ENCODE measurements at regions not wholly inside any gene's neighbourhood (a gene's known extent, or its start where the extent isn't known, plus 50 kb on each side); places are given as distances from the start of the nearest gene placed in this dataset.
A peak's percentile ranks its signal among the peaks of the same experiment; 100 is the strongest.

DNA sequence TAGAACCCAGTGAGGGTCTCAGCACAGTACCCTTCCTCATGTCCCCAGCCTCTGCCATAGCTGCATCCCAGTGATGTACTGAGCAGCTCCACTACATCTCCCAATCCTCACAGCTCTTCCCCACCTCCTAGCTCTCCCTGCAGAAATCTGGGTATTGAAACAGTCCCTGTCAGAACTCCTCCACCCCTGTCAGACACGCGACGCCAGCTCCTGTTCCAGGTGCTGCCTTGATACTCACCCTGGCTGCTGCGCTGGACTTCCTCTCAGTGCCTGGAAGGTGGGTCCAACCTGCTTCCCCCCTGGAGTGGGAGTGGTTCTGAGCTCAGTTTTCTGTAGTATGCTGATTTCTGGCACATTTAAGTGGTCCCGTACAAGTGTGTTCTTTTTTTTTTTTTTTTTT lies 160.9 kb upstream of the SLCO3A1 start:
- no peak for DNase-seq

DNA sequence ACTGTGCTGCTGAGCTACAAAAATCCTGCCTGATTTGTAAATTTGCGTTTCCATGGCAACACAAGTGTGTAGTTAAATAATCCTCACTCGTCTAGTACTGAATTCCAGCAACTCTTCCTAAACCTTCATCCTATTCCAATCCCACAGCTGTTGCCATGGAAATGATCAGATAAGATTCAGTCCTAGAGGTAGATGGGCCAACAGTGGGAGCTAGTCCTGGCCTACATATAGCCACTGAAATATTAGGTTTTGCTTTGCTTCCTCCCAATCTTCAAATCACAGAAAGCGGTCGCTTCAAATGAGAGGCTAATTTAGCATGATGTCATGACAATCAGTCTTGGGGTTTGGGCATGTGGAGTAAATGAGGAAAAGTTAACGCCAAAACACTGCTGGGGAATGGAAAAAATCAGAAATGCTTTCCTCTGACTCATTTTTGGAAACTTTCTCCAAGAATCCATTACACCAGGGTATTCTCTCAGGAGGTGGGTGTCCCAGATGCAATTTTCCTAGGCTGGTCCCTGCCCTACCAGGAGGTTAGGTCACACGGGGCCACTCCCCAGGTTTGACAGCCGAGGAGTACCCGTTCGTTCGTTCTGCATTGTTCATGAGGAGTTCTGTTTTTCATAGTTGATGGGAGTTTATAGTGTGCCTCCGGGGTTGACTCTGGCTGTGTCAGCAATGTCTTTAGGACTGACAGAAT lies 159.2 kb upstream of the SLCO3A1 start:
- no peak for DNase-seq

DNA sequence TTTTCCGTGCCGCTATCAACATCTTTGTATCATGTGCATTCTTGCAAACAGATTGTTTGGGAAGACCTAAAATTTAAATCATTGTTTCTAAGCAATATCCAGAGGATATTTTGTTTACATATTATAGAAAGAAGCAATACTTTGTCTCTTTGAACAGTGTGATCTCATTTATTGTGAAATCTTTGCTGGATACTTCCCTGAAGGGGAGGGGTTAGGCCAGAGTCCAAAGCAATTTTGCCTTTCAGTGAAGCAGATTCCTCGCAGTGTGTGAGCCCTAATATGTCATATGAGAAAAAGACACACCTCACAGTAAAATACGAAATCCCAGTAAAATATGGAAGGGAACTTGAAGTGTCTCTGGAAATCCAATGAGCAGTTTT lies 158.7 kb upstream of the SLCO3A1 start:
- no peak for DNase-seq

DNA sequence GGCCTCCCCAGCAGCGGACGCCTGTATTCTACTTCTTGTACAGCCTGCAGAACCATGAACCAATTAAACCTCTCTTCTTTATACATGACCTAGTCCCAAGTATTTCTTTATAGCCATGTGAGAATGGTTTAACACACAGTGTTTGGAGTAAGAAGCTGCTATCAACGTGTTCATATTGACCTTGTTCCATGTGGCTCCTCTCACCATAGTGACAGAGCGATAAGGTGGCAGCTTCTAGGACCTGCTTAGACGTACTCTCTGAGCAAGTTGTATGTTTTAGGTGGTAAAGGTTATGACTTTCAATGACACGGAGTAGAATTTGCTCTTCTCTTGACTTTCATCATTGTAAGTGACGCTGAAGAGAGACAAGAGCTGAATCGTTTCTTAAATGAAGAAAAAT lies 157.7 kb upstream of the SLCO3A1 start:
- no peak for DNase-seq

DNA sequence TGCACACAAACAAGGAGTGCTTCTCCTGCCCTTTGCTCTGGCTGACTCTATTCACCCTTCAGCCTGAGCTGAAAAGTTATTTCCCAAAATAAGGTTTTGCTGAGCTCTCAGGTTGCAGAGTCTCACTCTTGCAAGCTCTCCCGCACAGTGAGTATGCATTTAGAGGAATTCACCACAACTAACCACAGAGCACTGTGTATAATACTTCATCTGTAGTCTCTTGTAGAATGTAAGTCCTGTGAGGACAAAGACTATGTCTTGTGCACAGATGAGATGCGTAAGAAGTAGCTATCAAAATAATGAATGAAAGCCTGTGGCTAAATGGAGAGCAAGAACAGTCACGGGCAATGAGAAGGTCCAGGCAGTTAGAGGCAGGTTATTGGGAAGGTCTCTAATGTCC lies 156.5 kb upstream of the SLCO3A1 start:
- DNase-seq = no peak

DNA sequence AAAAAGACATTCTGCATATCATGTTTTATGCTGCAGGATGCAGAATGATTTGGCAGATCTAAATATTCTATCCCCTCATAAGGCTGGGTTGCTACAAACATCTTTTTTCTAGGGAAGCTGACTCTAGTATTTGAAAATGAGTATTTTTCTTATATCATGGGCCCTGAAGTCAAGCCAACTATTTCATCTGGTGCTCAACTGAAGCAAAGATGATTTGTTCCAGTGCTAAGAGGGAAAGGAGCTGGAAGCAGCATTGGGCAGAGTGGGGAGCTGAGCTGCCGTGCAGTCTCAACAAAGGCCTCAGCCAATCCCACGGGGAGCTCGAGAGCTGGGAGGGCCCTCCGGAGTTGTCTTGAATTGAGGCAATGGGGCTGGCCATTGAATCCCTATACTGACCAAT lies 155.3 kb upstream of the SLCO3A1 start:
- DNase-seq = no peak

DNA sequence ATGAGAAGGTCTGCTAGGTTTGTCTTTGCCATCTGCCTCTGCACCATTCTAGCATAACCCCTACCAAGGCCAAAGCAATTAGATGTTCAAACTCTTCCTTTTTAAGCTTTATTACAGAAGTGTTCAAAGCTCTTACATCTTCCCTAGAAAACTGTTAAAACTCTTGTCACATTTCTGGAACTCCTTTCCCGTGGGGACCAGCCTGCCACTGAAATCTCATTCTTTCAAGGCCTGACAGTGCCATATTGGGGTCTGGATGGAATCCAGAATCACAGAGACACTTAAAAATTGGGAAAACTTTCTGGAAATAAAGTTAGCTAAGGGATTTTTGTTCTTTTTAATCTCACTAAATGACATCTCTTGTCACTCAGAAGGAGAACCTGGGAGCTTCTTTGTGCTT lies 153.8 kb upstream of the SLCO3A1 start:
- DNase-seq = no peak

DNA sequence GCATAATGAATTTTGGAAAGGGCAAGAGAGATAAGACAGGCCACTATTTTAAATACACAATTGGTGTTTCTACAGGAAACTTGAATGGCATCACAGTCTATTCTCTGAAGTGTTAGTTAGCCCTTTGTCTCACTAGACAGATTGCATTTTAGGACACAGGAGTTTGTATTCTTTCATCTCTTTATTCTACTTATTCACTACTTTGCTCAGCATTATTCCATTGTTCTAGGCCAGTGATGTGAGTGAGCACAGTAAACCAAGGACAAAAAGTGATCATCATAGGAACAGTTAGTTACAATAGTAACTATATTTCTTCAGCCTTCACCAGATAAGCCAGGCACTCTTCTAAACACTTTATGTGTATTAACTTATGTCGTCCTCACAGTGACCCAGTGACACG lies 150.2 kb upstream of the SLCO3A1 start:
- no peak for DNase-seq

DNA sequence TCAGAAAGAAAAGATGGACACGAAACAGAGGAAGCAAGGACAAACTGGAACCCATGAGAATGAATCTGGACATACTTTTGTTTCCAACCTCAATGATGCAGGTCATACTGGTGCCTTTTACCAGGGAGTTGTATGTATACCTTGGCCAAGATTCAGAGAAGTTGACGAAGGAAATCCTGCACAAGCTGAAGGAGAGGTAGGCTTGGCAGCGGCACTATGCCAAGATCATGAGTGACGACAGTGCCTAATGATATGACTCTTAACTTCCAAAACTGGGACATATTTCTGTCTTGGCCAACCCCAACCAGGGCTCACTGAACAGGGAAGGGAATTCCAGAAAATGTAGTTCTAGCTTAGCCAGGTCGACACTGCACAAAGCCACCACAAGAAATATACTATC lies 149.2 kb upstream of the SLCO3A1 start:
- no peak for DNase-seq

DNA sequence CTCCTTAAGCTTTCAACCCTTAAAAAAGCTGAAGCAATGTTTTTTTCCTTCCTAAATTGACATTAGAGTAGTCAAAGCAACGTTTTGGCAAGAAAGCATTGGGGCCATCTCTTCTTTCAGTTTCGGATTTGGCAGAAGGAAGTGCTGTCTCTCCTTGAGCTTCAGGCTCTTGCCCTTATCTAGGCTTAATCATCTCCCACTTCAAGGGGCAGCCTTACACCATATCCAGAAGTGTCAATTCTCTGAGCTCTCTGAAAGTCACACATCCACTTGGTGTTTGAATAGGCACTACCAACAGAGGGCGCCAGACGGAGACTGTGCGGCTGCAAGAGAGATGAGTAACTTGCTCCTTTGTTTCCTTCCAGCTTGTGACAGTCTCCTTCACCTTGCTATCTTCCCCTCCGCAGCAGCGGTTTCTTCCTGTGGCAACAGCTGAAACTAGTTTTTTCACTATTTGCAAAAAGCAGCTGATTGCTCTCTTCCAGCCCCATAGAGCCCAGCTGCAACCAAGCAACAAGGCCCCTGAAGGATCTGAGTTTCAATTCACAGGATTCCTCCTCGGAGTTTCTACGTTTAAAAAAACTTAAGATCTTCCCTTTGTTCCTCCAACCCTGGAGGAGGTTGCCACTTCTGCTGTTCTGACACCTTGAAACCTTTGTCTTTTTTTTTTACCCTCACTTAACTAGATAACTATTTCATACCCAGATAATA lies 147.0 kb upstream of the SLCO3A1 start:
- peak; percentile 59 to 68 for DNase-seq

DNA sequence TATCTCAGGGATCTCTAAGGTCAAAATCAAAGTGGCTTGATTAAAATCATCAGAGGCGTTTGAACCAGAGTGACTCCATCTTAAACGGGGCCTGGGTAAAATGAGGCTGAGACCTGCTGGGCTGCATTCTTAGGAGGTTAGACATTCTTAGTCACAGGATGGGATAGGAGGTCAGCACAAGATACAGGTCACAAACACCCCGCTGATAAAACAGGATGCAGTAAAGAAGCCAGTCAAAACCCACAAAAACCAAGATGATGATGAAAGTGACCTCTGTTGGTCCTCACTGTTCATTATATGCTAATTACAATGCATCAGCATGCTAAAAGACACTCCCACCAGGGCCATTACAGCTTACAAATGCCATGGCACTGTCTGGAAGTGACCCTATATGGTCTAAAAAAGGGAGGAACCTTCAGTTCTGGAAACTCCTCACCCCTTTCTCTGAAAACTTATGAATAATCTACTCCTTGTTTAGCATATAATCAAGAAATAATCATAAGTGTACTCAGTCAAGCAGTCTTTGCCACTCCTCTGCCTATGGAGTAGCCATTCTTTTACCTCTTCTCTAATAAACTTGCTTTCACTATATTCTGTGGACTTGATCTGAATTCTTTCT lies 143.3 kb upstream of the SLCO3A1 start:
- no peak for DNase-seq

DNA sequence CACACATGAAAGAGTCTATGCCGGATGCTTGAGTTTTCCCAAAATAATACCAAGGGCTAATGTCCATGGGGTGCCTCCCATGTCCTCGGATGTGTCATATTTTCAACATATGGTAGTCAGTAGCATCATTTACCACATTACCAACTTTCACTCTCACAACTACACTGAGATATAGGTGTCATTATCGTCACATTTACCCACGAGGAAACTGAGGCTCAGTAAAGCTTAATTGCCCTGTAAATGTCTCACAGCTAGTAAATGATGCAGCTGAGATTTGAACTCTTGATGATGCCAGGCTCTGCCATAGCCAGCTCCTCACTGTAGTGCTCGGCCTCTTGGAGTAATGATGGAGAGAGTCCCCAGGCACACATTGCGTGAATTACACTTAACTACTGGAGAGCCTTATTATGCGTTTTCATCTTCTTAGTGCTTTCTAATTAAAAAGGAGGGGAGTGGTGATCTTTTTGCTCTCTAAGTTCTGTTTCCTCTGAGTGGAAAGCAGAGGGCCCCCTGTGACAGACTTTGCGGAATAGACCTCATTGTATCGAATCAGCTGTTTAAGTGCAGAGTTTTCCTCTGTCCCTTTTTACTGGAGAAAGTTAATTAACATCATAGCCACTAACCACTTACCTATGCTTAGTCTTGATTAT lies 142.0 kb upstream of the SLCO3A1 start:
- no peak for DNase-seq

DNA sequence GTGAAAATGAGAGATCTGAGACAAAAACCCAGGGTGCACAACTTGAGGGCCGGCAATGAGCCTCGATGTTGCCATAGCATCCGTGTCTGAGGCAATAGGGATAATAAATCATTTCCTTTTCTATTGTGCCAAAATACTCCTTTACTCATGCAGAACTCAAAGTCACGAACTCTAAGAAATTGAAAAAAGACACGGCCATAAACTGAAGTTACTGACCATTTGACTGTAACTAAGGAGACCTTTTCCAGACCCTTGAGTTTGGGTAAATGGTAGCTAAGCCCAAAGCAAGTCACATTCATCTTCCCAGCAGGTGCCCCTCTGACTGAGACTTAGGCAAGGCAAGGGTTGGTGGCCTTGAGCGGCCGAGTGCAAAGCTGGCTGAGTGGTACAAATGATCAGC lies 141.2 kb upstream of the SLCO3A1 start:
- DNase-seq = no peak

DNA sequence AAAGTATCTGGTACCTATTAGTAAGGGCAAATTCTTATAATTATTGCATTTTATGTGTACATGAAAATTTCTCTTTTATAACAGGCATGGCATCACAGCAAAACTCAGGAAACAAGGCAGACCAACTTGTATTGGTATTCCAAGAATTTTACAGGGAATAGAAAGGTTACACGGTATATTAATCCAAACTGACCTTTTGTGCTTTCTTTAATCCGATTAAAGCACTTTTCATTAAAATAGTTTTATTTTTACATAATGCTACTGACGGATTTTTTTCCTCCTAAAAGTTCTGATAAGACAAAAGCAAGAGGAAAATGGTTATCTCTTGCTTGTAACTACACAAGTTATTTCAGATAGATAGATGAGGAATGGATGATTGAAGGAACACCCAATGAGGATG lies 137.0 kb upstream of the SLCO3A1 start:
- no peak for DNase-seq

DNA sequence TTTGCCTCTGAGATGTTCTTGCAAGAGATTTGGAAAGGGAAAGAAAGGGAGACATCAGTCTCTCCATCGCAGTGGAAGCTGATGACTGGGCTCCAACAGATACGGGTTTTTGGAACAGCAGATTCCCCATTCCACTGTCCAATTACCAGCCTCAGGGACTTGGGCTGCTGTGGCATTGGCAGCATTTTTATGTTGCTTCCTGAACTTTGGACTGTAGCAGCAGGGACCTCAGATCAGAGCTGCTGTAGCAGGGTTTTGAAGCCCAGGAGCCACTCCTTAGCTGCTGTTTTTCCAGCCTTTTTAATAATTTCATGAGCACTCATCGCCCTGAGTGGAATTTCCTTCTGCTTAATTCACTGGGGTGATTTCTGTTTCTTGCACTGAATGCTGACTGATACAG lies 135.7 kb upstream of the SLCO3A1 start:
- DNase-seq = no peak

DNA sequence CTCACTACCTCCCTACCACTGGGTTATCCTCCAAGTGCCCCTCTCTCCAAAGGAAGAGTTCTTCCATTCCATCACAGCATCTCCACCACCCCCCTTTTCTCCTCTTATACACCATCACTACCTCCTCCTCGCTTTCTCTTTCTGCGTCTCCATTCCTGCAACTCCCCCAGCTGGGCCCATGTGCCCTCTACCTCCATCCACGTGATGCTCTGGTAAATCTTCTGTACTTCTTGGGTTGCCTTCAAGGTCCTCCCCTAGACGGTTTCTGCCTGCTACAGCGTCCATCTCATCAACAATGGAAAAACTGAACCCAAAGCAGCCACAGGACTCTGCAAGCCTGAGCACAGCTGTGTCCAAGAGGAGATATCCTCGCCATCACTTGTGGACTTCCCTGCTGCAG lies 129.5 kb upstream of the SLCO3A1 start:
- no peak for DNase-seq

DNA sequence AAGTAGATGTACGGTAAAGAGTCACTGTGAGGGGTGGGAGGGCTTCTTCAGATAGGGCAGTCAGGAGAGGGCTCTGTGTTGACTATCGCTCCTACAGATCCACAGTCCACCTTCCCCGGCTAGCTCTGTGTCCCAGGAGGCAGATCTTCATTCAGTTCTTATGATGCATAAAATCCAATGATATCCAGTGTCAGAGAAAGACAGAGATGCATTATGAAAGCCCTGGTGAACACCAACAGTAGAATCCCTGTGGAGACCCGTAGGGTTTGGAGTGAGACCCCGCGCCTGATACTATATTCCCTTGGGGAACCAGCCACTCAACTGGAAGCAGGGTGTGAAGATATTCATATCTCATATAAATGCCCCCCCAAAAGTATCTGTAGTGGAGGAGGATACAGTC lies 119.8 kb upstream of the SLCO3A1 start:
- no peak for DNase-seq

DNA sequence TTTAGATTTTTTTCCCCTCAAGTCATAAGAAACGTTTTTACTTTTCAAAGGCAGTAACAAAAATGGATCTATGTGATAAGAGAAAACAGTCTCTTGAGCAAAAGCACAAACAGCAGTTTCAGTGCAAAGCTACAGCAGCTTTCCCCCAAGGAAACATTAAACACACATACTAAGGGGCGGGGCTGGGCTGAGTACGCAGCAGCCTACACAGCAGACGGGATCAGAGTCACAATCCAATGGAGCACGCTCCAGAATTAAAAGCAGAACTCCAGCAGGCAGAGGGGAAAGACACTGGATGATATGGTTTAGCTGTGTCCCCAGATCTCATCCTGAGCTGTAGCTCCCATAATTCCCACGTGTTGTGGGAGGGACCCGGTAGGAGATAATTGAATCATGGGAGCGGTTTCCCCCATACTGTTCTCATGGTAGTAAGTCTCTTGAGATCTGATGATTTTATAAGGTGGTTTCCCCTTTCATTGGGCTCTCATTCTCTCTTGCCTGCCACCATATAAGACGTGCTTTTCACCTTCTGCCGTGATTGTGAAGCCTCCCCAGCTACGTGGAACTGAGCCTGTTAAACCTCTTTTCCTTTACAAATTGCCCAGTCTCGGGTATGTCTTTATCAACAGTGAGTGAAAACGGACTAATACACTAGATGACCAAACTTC lies 116.2 kb upstream of the SLCO3A1 start:
- no peak for DNase-seq

DNA sequence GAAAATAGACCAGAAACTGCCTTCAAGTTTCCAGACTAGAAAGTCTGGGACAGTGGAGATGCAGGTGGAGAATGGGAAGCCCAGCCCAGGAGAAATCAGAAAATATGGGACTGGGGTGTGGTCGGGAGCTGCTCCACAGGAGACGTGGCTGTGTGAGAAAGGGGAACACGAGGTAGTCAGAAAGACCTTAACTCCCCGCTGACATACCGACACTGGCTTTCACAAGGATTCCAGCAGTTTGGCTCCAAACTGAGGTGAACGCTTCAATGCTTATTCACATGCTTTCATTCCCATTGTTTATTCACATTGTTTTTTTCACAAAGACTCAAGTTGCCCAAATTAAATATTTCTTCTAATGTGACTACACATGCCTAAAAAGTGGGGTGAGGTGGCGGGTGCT lies 111.5 kb upstream of the SLCO3A1 start:
- DNase-seq = no peak

DNA sequence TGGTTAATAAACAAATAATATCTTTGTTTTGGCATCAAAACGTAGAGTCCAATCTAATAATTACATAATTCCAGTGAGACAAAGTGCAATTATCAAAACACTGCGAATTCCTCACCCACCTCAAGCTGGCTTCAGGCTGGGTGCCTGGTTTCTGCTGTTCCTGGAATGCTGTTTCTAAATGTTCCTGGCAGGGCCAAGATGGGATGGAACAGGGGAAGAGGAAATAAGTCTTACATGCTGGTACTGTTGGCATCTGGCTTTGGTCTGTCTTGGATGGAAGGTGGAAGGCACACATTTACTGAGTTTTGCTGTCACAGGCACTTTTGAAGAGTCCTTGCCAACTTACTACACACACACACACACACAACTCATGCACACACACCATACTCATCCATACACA lies 101.9 kb upstream of the SLCO3A1 start:
- DNase-seq = no peak

DNA sequence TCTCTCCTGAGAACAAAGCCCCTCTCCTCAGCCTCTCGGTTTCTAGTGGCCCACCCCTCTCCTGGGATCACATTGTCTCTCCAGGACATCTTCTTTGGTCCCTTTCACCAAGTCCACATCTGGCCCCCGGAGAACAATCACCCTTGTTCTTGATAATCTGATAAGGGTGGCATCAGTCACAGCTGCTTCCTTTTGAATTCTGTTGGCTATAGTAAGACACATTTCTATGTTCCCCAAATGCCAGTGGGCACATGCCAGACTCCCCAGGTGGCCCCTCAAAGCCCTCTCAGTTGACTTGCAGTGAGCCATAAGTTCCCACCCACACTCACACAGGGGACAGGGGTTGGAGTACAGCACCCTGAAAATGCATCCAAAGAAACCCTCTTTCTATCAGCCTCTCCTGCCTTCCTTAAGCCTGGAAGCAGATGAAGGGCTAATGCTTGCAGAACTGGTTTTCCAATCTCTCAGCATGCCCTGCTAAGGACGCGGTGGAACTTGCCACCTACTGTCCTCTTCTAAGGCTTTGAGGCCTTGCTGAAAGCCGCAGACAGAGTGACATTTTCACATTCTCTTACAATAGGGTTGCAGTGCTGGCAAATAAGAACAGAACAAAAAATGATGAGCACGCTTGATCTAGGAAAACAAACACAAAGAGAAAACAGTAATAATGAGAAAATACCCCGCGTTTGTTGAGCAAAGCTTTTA lies 101.3 kb upstream of the SLCO3A1 start:
- no peak for DNase-seq

DNA sequence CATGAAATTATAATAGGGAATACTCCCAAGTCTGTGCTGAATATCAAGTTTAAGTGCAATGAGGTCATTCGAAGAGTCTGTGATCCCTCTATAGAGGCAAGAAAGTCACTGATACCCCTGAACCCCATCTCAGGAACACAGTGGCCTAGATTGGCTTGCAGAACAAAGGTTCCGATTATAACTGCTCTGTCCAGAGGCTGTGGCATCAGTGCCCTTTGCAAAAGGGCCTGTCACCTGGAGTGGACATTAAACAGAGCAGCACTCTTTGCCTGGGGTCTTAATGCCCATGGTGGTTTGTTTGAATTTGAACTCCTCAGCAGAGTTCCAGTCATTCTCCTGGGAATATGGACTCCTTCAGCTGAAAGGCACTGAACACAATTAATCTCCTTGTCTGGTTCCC lies 93.9 kb upstream of the SLCO3A1 start:
- DNase-seq = no peak

DNA sequence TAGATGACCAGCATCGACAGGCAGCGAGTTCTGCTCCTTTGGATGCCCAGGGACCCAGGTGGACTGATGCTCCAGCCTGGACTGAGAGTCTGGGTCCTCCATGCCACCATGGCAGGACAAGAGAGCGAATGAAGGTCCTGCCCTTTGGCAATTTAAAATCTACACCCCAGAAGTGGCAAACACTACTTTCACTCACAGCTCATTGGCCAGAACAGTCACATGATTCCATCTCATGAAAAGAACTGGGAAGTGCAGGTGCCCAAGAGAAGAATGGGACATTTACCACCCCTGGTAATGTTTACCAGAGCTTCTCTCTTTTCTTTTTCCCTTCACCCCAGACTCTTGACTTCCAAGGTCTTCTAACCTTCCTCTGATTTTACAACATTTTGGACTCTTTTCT lies 87.8 kb upstream of the SLCO3A1 start:
- DNase-seq = no peak
